ENCODE measurements at regions not wholly inside any gene's neighbourhood (a gene's known extent, or its start where the extent isn't known, plus 50 kb on each side); places are given as distances from the start of the nearest gene placed in this dataset.

DNA sequence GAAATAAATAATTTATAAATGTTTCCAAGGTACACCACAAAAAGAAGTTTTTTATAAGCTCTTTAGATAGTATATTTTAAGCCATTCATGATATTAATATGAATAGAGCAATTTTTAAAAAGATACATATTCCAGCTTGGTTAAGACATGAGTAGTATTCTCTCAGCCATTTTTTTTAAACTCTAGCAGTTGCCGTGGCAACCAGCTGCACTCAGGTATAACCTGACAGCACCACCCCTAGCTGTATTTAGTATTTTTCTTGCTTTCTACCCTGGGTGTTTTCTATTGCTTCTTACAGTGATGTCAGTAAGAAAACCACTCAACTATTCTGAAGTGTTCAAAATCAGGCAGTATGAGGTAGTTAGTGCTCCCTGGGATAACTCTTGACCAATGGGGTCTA lies 496.3 kb upstream of the CNTN3 start:
- POLR2A ChIA-PET (ENCODE audit: unreplicated experiment) = no interaction called here
- Histone ChIP-seq H2BK20ac (ENCODE audit: low read depth, low read length) (no peak overlapping the region), H3K18ac (ENCODE audit: low read depth, low read length) (no peak overlapping the region), H3K4me1 (ENCODE audit: control insufficient read depth, insufficient read depth, low read length) (no peaks in the 10 kb centered on the region), H3K79me1 (ENCODE audit: low read depth in 1 of 2, low read length in 2 of 2) (no peaks in the 10 kb centered on the region), H4K5ac (ENCODE audit: low read depth, low read length) (no peak overlapping the region), H3K14ac (replicated peaks; ENCODE audit: low read depth, low read length) (no peak overlapping the region), H3K9me1 (ENCODE audit: insufficient read depth, low read length) (no peaks in the 10 kb centered on the region), H2AFZ (replicated peaks; ENCODE audit: low read length, poor library complexity) (no peak overlapping the region), H2BK5ac (ENCODE audit: low read depth, low read length, poor library complexity, severe bottlenecking) (no peak overlapping the region), H3K27me3 (ENCODE audit: control insufficient read depth, insufficient read depth, low read length) (no peaks in the 10 kb centered on the region), H2AK9ac (replicated peaks; ENCODE audit: low read depth, low read length, poor library complexity) (no peak overlapping the region), H2BK120ac (ENCODE audit: low read depth, low read length) (no peak overlapping the region), H2AK5ac (ENCODE audit: low read depth, low read length) (no peak overlapping the region), H3K36me3 (ENCODE audit: control insufficient read depth, insufficient read depth, low read length) (no peaks in the 10 kb centered on the region), H3K9me3 (ENCODE audit: control insufficient read depth, insufficient read depth, low read length) (no peaks in the 10 kb centered on the region), H4K8ac (ENCODE audit: low read depth in 2 of 2, low read length in 2 of 2) (no peak overlapping the region), H3K4me2 (ENCODE audit: low read depth, low read length) (no peak overlapping the region), H3K9ac (ENCODE audit: low read depth, low read length) (no peak overlapping the region), H3K27ac (ENCODE audit: insufficient read depth, low read length) (no peak overlapping the region), H3K23ac (ENCODE audit: low read depth, low read length) (no peak overlapping the region), H3K4ac (ENCODE audit: low read depth, low read length) (no peak overlapping the region), H2BK15ac (ENCODE audit: low read depth, low read length) (no peak overlapping the region), H3K56ac (ENCODE audit: extremely low read depth, insufficient read depth, low read length) (no peak overlapping the region), H4K91ac (ENCODE audit: insufficient read depth, low read depth, low read length) (no peak overlapping the region), H3K4me3 (ENCODE audit: insufficient read depth, low read depth, low read length) (no peak overlapping the region), H4K20me1 (ENCODE audit: insufficient read depth, low read length) (no peaks in the 10 kb centered on the region)
- BruUV-seq (replicated peaks) = no TSS peak
- WGBS, 2 experiments (ENCODE audit: extremely low coverage in 2 of 2, insufficient read length in 1 of 2) = no CpG with 5 or more reads among the region's 1 CpG
- CTCF ChIA-PET = no interaction called here
- DNase-seq = no peak
- TF ChIP-seq BHLHE40 (IDR thresholded peaks at IDR 0.05; ENCODE audit: low read depth, low read length) = no peak
- TF ChIP-seq, protein P1, sequence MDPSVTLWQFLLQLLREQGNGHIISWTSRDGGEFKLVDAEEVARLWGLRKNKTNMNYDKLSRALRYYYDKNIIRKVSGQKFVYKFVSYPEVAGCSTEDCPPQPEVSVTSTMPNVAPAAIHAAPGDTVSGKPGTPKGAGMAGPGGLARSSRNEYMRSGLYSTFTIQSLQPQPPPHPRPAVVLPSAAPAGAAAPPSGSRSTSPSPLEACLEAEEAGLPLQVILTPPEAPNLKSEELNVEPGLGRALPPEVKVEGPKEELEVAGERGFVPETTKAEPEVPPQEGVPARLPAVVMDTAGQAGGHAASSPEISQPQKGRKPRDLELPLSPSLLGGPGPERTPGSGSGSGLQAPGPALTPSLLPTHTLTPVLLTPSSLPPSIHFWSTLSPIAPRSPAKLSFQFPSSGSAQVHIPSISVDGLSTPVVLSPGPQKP (IDR thresholded peaks at IDR 0.05; ENCODE audit: borderline replicate concordance, low read depth, low read length) = no peak
- TF ChIP-seq RAD21 (IDR thresholded peaks at IDR 0.05; ENCODE audit: low read length) = no peak
- TF ChIP-seq SMC3 (IDR thresholded peaks at IDR 0.05; ENCODE audit: low read depth, low read length) = no peak
- TF ChIP-seq CTCF (conservative IDR thresholded peaks at IDR 0.05; ENCODE audit: low read depth, low read length) = no peak
- TF ChIP-seq POLR2A (IDR thresholded peaks at IDR 0.05; ENCODE audit: low read depth, low read length) = no peak
- no peak for TF ChIP-seq FOS (IDR thresholded peaks at IDR 0.05; ENCODE audit: low read depth, low read length)
- no peak for TF ChIP-seq RFX5 (IDR thresholded peaks at IDR 0.05; ENCODE audit: low read depth, low read length)
- TF ChIP-seq MAZ (IDR thresholded peaks at IDR 0.05; ENCODE audit: borderline replicate concordance, low read depth, low read length) = no peak
- no peak for TF ChIP-seq MXI1 (IDR thresholded peaks at IDR 0.05; ENCODE audit: borderline replicate concordance, low read depth, low read length)
- TF ChIP-seq, protein P2, sequence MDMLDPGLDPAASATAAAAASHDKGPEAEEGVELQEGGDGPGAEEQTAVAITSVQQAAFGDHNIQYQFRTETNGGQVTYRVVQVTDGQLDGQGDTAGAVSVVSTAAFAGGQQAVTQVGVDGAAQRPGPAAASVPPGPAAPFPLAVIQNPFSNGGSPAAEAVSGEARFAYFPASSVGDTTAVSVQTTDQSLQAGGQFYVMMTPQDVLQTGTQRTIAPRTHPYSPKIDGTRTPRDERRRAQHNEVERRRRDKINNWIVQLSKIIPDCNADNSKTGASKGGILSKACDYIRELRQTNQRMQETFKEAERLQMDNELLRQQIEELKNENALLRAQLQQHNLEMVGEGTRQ (IDR thresholded peaks at IDR 0.05; ENCODE audit: low read depth, low read length) = no peak
- no peak for TF ChIP-seq CEBPB (IDR thresholded peaks at IDR 0.05; ENCODE audit: low read depth, low read length)
- TF ChIP-seq CHD1 (IDR thresholded peaks at IDR 0.05; ENCODE audit: low read depth, low read length) = no peak
- TF ChIP-seq RCOR1 (IDR thresholded peaks at IDR 0.05; ENCODE audit: insufficient replicate concordance, low read length) = no peak
- dilution Hi-C loops (cut with HindIII; ENCODE audit: low sequenced_read_pairs, unreplicated experiment) (no loop called here), intact Hi-C loops (cut with micrococcal nuclease) (no loop called here), in situ Hi-C loops (cut with MboI; ENCODE audit: low sequenced_read_pairs) (no loop called here)
- no peak for ATAC-seq (ENCODE audit: low read depth)

Data from IMR-90 (cell line).